RWPE2 (cell line): ENCODE measurements at regions not wholly inside any gene's neighbourhood (a gene's known extent, or its start where the extent isn't known, plus 50 kb on each side); places are given as distances from the start of the nearest gene placed in this dataset.

ENCODE experiments used
- ATAC-seq: fragments of 200-7000 bp; cut with Tn5 transposase; 3 replicates; pipeline ENCODE4 v1.9.1; 2021; ENCODE audit warnings: low read depth
- DNase-seq: peaks from one replicate; pipeline ENCODE4 v3.0.0-alpha.2; 2020; ENCODE audit warnings: low spot score
- H3K27ac ChIP-seq: fragments of 450-650 bp; 2 replicates; pipeline ENCODE4 v1.5.1; 2017; ENCODE audit warnings: mild to moderate bottlenecking; ENCODE audit not compliant: poor library complexity, severe bottlenecking
- H3K27me3 ChIP-seq: fragments of 250-450 bp; sonication (Bioruptor Pico); 2 replicates; pipeline ENCODE4 v1.5.1; 2021; ENCODE audit warnings: mild to moderate bottlenecking, moderate library complexity; ENCODE audit not compliant: insufficient read depth, poor library complexity, severe bottlenecking
- H3K36me3 ChIP-seq: fragments of 250-450 bp; sonication (Bioruptor Pico); 2 replicates; pipeline ENCODE4 v1.5.1; 2020; ENCODE audit warnings: low read depth, mild to moderate bottlenecking, moderate library complexity
- H3K4me1 ChIP-seq: fragments of 250-450 bp; sonication (Bioruptor Pico); 2 replicates; pipeline ENCODE4 v1.5.1; 2021; ENCODE audit warnings: mild to moderate bottlenecking, moderate library complexity; ENCODE audit not compliant: insufficient read depth, poor library complexity, severe bottlenecking
- H3K4me3 ChIP-seq: fragments of 250-450 bp; sonication (Bioruptor Pico); 2 replicates; pipeline ENCODE4 v1.5.1; 2021; ENCODE audit warnings: mild to moderate bottlenecking, moderate library complexity; ENCODE audit not compliant: severe bottlenecking
- H3K9me3 ChIP-seq: fragments of 250-450 bp; sonication (Bioruptor Pico); 2 replicates; pipeline ENCODE4 v1.5.1; 2021; ENCODE audit warnings: mild to moderate bottlenecking, moderate library complexity; ENCODE audit not compliant: severe bottlenecking
- CTCF ChIP-seq: fragments of 450-650 bp; IDR thresholded peaks from one replicate; pipeline ENCODE4 v1.5.1; 2017; ENCODE audit warnings: mild to moderate bottlenecking, moderate library complexity; ENCODE audit not compliant: poor library complexity, severe bottlenecking

GRCh38 chr2:181243319-181243718 lies 213.9 kb upstream of the ITGA4 start:
- Histone ChIP-seq H3K4me3 (no peak overlapping the region), H3K4me1 (no peaks in the 10 kb centered on the region), H3K27ac (no peak overlapping the region), H3K9me3 (no peaks in the 10 kb centered on the region), H3K36me3 (no peaks in the 10 kb centered on the region), H3K27me3 (no peaks in the 10 kb centered on the region)
- DNase-seq: no peak
- ATAC-seq: no peak
- TF ChIP-seq CTCF: no peak

GRCh38 chr2:181250691-181251090 lies 206.5 kb upstream of the ITGA4 start:
- ATAC-seq: no peak
- H3K4me1 ChIP-seq: no peaks in the 10 kb centered on the region
- DNase-seq: no peak

GRCh38 chr2:181252262-181253148 lies 204.7 kb upstream of the ITGA4 start:
- H3K4me1 ChIP-seq: no peaks in the 10 kb centered on the region
- no peak overlapping the region for H3K4me3 ChIP-seq
- no peaks in the 10 kb centered on the region for H3K36me3 ChIP-seq
- H3K27me3 ChIP-seq: no peaks in the 10 kb centered on the region
- no peak overlapping the region for H3K27ac ChIP-seq
- ATAC-seq: no peak; the same call in 2 of the 3 replicates
- DNase-seq: no peak
- no peaks in the 10 kb centered on the region for H3K9me3 ChIP-seq
- no peak for TF ChIP-seq CTCF

More at GRCh38 chr2:181250691-181251090, 206.5 kb upstream of the ITGA4 start:
- no peaks in the 10 kb centered on the region for H3K27me3 ChIP-seq
- H3K36me3 ChIP-seq: no peaks in the 10 kb centered on the region
- H3K9me3 ChIP-seq: no peaks in the 10 kb centered on the region
- TF ChIP-seq CTCF: no peak
- H3K27ac ChIP-seq: no peak overlapping the region
- no peak overlapping the region for H3K4me3 ChIP-seq

- H3K9me3 ChIP-seq: no peaks in the 10 kb centered on the region
- H3K27me3 ChIP-seq: no peaks in the 10 kb centered on the region
- H3K4me3 ChIP-seq: no peak overlapping the region
- no peak for ATAC-seq
- no peak overlapping the region for H3K27ac ChIP-seq
- no peaks in the 10 kb centered on the region for H3K4me1 ChIP-seq
- no peaks in the 10 kb centered on the region for H3K36me3 ChIP-seq
- no peak for TF ChIP-seq CTCF
- DNase-seq: no peak
Observed at GRCh38 chr2:181253438-181253837, 203.7 kb upstream of the ITGA4 start.

GRCh38 chr2:181255651-181256050 lies 201.5 kb upstream of the ITGA4 start:
- Histone ChIP-seq H3K27ac (no peak overlapping the region), H3K9me3 (no peaks in the 10 kb centered on the region), H3K27me3 (no peaks in the 10 kb centered on the region), H3K36me3 (no peaks in the 10 kb centered on the region), H3K4me3 (no peak overlapping the region), H3K4me1 (no peaks in the 10 kb centered on the region)
- ATAC-seq: no peak
- no peak for DNase-seq
- no peak for TF ChIP-seq CTCF
